IMR-90 (cell line): ENCODE measurements at regions not wholly inside any gene's neighbourhood (a gene's known extent, or its start where the extent isn't known, plus 50 kb on each side); places are given as distances from the start of the nearest gene placed in this dataset.

ENCODE experiments used
- CTCF ChIP-seq: conservative IDR thresholded peaks from 2 replicates; pipeline ENCODE4 v1.5.1; 2012; ENCODE audit warnings: mild to moderate bottlenecking, low read depth, low read length, improper control_type of control experiment
- ELK1 ChIP-seq: fragments of 150-350 bp; IDR thresholded peaks from 2 replicates; pipeline ENCODE4 v1.6.1; 2016; ENCODE audit warnings: low read depth, mild to moderate bottlenecking, low read length, moderate library complexity, borderline replicate concordance
- FOS ChIP-seq: fragments of 150-350 bp; IDR thresholded peaks from 2 replicates; pipeline ENCODE4 v1.6.1; 2016; ENCODE audit warnings: low read depth, low read length
- MAZ ChIP-seq: IDR thresholded peaks from 2 replicates; pipeline ENCODE4 v1.6.1; 2012; ENCODE audit warnings: low read depth, mild to moderate bottlenecking, low read length, improper control_type of control experiment, moderate library complexity, borderline replicate concordance
- POLR2A ChIP-seq: IDR thresholded peaks from 2 replicates; pipeline ENCODE4 v1.6.1; 2012; ENCODE audit warnings: mild to moderate bottlenecking, low read depth, low read length
- RAD21 ChIP-seq: IDR thresholded peaks from 2 replicates; pipeline ENCODE4 v1.6.1; 2012; ENCODE audit warnings: low read length, improper control_type of control experiment
- RCOR1 ChIP-seq: IDR thresholded peaks from 2 replicates; pipeline ENCODE4 v1.6.1; 2012; ENCODE audit warnings: mild to moderate bottlenecking, low read length, improper control_type of control experiment; ENCODE audit not compliant: insufficient replicate concordance
- RFX5 ChIP-seq: IDR thresholded peaks from 2 replicates; pipeline ENCODE4 v1.8.0; 2012; ENCODE audit warnings: low read depth, mild to moderate bottlenecking, low read length, moderate library complexity
- USF2 ChIP-seq: fragments of 150-350 bp; IDR thresholded peaks from 2 replicates; pipeline ENCODE4 v1.6.1; 2017; ENCODE audit warnings: mild to moderate bottlenecking, antibody characterized with exemption, low read length, low read depth

- TF ChIP-seq CTCF (no peak), MAZ (no peak), POLR2A (no peak), USF2 (no peak), RAD21 (no peak), RCOR1 (no peak), ELK1 (no peak), FOS (no peak), RFX5 (no peak)
These were observed 54.1 kb upstream of the ATP10B start for GRCh38 chr5:160906090-160906489.
